Middle frontal gyrus (tissue), 1 donor: ENCODE measurements at regions not wholly inside any gene's neighbourhood (a gene's known extent, or its start where the extent isn't known, plus 50 kb on each side); places are given as distances from the start of the nearest gene placed in this dataset.

Source experiments
- DNase-seq: peaks from one replicate; pipeline ENCODE4 v3.0.0-alpha.2; 2015; ENCODE audit warnings: low spot score; ENCODE audit errors: extremely low spot score

DNA sequence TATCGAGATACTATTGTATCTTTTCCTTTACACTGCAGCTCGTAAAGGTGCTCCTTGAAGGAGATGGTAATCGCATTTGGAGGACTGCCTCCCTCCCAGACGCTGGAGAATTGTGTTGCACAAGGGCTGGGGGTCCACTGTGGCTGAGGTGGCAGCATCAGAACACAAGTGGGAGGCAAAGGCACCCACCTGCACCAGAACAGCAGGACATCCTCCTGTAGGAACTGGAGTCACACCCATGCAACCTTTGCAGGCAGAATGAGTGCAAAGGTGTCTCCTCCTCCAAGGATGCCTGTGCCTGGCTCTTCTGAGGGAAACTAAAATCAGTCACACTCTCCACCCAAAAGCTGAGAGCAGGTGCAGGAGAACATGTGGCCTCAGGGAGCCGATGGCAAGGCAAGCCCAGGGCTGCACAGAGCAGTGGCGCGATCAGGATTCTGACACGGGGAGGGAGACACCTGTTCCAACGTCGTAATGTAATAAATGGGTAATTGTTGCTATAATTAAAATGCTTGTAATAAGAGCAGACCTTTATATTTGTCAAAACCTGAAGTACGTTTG lies 1501.4 kb downstream of the TBC1D22A start:
- no peak for DNase-seq

DNA sequence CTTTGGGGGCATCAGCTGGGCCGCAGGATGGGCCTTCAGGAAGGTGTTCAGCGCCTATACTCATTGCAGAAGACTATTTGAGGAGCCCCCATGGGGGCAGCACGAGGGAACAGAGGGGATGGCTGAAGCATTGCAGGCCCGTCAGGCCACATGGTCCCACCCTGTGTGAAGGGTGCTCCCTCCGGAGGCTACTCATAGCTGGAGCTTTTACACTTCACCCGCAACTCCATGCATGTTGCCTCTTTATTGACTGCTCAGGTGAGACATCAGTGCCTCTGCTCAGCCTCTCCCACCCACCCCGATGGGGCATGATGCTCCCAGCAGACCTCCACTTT lies 1500.9 kb downstream of the TBC1D22A start:
- DNase-seq = no peak

DNA sequence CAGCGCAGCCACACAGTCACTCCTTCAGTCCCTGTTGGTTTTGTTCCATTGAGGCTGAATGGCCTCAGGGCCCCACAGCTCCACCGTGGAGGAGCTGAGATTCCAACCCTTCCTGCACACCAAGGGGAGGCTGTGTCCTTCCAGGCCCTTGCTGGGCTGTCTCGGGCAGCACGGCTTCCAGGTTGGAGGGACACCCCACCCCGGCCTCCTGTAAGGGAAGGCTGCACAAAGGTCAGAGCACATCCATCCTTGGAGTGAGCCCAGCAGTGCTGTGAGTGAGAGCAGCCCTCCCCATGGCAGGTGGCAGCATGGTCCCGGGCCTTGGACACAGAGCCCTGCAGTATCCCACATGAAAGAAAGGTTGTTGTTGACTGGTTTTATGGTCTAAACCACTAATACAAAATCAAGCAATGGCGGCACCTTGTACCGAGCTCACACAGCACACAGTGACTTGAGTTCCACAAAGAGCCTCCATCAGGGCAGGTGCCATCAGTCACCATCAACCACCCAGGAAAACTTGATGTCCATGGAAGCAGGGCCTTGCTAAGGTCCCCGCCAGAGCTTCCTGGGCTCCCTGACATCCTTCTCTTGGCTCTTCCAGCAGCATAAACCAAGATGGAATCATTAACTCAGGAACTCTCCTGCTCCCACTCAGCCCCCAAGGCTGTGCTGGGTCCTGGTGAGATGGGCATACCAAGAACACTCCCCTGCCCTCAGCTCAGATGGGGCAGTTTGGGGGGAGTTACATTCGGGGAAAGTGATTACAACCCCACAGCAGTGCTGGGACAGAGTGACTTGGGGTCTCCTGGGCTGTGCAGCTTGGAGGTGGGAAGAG lies 1500.4 kb downstream of the TBC1D22A start:
- DNase-seq = no peak

DNA sequence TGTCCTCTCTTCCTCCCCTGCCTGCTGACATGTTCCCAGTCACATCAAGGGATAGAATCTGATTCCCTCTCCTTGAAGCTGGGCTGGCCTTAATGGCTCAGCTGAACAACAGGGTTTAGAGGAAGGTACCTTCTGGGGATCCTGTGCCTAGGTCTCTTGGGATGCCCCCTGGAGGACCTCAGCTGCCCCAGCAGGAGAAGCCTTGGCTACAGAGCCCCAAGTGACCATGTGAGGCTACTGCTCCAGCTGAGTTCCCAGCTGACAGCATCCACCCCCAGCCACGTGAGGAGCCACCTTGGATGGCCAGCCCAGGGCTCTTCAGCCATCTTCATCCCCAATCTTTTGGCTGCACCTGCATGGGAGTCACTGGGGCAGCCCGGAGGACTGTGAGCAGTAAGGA lies 1499.3 kb downstream of the TBC1D22A start:
- DNase-seq = no peak

DNA sequence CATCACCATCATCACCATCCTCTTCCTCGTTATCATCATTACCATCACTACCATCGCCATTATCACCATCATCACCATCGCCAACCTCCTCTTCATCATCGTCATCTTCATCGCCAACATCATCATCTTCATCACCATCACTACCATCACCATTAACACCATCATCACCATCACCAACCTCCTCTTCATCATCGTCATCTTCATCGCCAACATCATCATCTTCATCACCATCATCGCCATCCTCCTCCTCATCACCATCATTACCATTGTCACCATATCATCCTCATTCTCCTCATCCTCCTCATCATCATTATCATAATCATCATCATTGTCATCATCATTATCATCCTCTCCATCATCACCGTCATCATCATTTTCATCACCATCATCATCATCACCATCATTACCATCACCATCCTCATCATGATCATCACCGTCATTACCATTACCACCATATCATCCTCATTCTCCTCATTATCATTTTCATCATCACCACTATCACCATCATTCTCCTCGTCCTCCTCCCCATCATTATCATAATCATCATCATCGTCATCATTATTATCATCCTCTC lies 1498.7 kb downstream of the TBC1D22A start:
- no peak for DNase-seq

DNA sequence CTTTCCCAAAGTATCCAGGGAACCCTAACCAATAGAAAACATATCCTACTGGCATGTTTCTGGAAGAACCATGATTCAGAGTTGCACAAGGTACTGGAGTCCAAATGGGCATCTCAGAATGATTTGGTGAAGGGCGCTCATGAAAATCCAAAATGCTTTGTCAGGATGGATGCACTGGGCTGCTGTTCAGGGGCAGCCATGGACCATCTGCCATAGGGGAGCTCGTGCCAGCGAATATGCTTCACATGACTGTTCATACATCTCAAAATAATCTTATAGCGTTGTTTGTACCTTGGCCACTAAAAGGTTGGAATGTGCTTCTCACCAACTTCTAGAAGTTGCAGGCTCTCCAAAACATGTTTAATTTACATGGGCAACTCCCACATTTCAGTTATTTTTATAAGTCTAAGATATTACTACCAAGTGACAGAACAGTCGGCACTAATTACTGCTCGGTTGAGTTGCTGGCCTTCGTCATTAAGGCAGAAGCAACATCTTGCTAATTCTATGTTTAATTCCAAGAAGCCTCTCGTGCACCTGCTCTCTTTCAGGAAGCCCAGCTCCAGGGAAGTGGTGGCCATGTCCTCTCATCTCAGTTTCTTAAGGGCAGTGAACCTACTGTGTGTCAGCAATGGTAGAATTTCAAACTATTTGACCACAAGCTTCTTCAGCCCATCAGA lies 1497.7 kb downstream of the TBC1D22A start:
- DNase-seq = no peak

DNA sequence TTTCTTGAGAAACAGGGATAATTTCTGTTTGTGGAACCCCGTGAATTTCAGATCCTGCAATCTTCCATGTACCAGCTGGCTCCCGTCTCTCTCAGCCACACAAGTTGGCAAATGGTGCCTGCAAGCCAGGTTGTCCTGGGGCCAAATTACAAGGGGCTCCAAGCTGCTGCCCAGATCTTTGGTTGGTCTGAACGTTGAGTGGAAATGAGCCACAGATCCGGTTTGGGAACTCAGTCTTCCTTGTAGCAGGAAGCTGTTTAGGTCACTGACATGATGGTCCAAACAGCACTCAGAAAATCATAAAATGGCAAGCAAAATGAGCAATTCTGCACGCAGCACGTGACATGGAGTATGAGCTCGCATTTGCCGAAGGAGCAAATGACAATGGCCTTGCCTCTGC lies 1496.4 kb downstream of the TBC1D22A start:
- no peak for DNase-seq

DNA sequence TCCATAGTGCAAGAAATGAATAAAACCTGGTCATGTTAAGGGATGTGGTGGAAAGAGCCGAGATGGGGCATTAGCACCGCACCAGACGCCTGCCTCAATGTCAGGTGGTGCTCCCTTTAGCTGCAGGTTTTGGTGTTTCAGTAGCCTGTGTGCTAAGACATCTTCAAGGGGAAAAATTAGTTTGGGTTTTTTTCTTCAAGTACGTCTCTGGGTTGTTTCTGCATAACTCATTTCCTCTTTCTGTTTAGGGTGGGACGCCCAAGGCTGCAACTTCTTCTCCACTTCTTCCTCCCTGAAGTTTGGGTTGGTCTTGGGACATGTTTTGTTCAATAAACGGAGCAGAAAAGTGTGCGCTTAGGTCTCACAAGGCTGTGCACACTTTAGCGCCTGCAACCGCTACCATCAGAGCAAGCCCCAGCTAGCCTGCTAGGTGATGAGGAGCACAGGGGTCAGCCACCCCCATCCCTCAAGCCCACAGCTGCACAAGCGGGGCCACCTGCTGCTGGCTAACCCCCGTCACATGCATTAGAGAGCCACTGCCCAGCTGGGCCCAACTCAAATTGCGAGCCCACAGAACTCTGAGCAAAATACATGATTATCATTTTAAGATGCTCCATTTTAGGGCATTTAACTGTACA lies 1495.7 kb downstream of the TBC1D22A start:
- no peak for DNase-seq

DNA sequence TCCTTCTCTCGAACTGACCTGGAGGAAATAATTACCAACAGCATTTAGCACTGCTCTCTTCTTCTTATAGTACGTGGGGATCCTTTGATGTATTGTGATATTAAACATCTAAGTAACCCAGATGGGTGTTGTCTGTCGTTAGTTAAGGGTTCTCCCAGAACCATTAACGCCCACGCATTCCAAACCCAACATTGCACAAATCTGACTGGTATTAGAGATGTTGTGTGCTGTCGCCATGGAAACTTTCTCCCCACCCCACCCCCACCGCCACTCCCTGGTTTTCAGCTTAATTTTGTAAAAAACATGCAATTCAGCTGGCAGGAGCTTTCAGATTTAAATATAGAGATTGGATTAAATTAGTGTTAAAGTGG lies 1495.2 kb downstream of the TBC1D22A start:
- no peak for DNase-seq

DNA sequence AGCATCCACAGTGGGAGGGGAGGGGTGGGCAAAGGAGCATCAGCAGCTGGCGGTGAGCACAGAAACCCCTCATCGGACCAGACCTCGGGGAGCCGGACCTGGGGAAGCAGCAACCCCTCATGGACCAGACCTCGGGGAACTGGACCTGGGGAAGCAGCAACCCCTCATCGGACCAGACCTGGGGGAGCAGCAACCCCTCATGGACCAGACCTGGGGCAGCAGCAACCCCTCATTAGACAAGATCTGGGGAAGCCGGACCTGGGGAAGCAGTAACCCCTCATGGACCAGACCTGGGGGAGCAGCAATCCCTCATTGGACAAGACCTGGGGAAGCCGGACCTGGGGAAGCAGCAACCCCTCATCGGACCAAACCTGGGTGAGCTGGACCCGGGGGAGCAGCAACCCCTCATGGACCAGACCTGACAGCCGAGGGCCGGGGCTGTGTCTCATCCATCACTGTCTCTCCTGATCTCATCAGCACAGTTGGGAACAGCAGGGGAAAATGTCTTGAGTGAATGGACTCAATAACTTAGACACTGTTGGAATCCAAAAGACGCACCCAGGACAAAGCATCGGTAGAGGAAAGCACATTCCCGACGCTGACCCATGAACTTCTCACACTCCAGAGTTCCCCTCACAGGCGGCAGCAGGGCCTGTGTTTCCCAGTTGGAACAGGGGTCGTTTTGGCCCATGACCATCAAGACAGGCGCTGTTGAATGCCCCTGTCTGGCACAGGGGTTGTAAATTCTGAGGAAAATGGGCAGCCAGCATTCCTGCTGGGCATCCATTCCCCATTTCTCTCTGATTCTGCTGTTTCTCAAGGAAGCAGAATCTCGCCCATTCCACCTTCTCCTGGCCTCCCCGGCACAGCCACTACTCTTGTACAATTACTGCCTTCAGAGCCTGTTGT lies 1494.6 kb downstream of the TBC1D22A start:
- DNase-seq = no peak

DNA sequence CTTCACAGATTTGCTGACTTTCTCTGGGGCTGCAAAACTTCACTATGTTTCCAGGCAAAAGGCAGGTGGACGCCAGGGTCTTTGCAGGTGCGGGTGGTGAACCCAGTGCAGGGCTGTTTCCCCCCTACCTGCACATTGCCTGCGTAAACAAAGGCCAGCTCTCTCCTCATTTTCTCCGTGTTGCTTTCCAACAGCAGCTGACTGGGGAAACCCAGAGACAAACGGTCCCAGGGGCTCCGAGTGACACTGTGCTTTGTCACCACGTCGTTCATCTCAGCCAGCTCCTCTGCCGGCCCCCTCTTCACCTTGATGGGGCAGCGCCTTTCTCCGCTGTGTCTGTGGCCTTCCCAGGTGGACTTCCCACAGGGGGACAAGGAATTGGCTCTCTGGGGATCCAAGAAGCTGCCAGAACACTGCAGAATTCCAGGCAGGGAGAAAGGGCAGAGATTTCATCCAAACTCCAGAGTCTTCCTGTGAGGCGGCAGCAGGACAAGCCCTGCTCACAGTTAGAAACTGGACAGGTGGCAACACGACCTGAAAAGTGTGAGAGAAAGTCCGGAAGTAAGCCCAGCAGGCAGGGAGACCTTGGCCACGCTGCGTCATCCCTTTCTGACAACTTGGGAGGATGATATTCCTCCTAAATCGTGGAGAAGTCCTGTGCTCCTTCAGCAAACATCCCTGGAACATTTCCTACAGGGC lies 1493.7 kb downstream of the TBC1D22A start:
- DNase-seq = no peak

DNA sequence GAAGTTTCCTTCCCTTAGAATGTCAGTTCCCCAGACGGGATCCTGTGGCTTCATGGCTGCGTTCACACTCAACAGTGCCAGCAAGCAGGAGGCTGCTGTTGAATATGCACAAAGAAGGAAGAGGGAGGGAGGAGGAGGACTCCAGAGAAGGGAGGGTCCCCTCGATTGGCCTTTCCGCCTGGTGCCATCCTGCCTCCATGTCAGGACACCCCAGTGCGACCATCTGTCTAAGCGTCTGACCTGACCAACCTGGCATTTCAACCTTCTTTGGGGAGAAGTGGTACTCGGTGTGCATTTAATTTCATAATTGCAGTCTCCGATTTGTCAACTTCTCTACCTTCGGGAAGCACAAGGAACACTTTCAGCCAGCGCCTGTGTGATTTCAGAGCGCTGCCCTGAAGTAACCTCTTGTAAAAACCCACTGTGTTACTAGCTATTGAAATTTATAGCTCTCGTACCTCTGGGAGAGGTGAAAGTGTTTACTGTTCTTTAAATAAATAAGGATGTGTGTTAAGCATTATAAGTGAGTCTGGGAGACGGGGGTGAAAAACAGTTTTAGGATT lies 1491.9 kb downstream of the TBC1D22A start:
- DNase-seq = no peak

DNA sequence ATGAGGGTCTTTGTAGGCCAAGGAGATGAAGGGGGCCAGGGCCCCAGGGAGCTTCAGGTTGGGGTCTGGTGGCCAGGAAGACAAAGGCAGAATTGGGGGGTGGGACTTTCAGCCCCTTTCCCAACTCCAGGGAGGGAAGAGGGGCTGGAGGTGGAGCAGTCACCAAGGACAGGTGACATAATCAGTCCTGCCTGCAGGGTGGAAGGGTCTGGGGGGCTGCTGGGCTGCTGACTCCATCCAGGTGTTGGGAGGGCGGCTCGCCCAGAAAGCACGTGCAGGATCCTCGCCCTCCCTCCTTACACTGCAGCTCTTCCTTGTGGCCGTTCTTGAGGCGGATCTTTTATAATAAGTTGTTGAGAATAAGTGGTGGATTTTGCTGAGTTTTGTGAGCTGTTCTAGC lies 1491.1 kb downstream of the TBC1D22A start:
- DNase-seq = no peak

DNA sequence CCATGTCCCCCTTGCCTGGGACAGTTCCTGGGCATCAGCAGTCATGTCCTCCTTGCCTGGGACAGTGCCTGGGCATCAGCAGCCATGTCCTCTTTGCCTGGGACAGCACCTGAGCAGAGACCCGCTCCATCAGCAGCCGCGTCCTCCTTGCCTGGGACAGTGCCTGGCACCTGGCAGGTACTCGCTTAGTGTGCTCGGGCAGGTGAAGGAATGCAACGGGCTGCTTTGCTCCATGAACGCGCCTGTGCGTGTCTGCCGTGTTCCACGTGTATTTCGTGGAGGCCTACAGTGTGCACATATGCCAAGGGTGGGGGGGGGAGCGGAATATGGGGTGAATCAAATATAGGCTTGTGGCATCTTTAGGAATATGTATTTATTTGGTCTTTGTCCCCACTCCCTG lies 1490.7 kb downstream of the TBC1D22A start:
- no peak for DNase-seq

DNA sequence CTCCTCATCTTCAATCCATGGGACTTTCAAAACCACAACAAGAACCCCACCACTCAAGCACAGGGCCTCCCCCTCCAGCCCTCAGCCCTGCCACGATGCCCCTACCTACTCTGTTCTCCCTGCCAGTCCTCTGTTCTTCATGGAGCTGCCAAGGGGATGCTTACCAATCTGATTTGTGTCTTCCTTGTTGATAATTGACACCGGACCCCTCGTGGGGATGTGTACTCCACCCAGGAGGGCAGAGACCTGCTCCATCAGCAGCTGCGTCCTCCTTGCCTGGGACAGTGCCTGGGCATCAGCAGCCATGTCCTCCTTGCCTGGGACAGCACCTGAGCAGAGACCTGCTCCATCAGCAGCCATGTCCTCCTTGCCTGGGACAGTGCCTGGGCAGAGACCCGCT lies 1489.2 kb downstream of the TBC1D22A start:
- no peak for DNase-seq

DNA sequence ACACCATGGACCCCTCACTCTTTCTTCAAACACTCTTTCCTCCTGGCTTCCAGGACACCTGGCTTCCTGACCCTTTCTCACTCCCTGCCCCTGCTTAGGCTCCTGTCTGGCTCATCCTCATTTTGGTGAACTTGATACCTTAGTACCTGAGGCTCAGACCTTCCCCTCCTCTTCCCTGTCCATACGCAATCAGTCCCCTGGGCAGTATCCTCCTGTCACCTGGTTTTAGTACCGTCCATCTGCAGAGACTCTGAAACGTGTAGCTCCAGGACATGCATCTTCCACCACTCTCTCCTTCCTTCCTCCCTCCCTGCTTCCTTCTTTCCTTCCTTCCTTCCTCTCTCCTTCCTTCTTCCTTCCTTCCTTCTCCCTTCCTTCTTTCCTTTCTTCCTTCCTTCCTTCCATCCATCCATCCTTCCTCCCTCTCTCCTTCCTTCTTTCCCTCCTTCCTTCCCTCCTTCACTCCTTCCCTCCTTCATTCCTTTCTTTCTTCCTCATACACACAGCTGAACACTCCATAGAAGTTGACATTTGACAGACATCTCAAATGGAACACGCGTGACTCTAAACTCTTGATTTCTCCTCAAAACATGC lies 1488.6 kb downstream of the TBC1D22A start:
- DNase-seq = no peak

DNA sequence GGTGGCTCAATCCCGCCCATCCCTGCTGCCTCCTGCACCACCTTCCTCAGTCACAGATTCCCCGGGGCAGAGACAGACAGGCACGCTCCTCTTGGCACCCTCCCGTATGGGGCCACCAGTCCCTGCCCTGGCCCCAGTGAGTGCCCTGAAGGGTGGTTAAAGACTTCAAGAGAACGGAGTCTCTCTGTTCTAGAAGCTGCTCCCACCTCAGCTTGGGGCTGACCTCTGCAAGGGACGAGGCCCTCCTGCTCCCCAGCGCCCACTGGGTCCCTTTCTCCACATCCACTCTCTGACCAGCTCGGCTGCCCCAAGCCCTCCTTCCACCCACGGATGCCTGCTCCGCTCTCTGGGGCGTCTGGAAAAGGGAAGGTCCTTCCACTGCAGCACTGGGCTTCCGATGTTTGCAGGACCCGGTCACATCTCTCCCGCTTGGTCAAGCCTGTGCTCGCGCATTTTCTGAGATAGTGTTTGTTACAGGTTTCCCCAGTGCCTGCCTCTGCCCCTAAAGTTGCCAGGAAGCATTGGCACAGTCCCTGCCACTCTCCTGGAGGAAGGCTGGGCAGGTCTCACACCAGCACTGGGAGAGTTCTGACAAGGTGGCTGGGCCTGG lies 1487.9 kb downstream of the TBC1D22A start:
- no peak for DNase-seq

DNA sequence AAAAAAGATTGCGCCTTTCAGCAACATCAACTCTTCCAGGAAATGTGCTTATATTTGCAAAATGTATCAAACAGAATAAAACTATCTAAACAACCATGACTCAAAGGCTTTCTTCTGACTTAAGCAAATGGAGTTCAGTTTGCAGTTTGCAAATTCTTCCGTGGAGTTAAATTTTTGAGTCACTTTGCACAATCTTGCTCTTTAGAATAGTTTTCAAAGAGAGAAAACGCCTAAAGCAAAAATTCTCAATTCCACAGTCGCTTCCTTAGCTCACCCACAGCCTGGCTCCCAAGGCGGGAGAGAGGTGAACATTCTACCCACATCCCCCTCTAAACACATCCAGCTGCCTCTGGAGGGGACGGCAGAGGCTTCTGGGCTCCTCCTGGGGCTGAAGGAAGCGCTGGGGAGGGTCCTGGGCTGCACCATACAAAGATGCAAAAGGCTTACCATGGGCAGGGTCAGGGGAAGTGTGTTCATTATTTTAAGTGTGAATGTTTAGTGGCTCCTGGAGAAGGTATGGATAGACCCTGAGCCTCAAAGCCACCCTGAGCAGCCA lies 1487.3 kb downstream of the TBC1D22A start:
- DNase-seq = no peak

DNA sequence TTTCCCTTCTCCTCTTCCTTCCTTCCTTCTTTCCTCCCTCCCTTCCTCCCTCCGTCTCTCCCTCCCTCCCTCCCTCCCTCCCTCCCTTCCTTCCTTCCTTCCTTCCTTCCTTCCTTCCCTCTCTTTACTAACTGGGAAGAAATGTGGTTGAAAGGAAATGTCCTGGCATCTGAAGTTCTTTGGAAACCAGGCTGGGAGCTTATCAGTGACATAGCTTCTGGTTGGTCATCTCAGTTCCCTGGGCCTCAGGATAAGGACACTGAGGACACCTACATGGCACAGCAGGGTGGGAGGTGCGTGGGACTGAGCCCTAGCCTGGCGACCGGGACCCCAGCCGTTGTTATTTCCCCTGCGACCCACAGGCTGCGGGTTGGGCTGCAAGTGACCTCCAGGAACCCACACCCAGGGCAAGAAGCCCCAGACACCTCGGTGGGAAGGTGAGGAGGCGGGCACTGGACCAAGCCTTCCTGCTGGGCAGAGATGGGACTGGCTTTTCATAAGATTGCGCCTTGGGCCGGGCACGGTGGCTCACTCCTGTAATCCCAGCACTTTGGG lies 1486.5 kb downstream of the TBC1D22A start:
- DNase-seq = no peak
